ENCODE measurements at regions not wholly inside any gene's neighbourhood (a gene's known extent, or its start where the extent isn't known, plus 50 kb on each side); places are given as distances from the start of the nearest gene placed in this dataset.

DNA sequence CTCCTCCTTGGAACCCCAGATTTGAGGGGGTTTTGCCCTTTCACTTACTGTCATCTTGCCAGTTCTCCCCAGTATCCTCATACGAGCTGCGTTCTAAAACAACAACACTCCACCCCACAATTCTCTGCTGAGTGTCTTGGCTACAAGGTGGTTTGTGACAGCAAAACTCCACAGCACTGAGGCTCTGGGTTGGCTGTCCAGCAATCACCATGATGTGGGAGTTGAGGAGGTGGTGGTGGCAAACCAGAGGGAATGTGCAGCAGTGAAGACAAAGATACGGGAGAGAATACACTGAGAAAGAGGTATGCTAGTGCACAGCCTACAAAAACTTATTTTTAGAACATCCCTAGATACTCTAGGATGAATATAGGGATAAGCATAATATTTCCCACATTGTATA lies 335.0 kb downstream of the C11orf87 start:
- Histone ChIP-seq H3K27me3 (ENCODE audit: insufficient read depth, low read length) (no peaks in the 10 kb centered on the region), H3K4me3 (ENCODE audit: low read length) (no peak overlapping the region), H3K9ac (ENCODE audit: low read depth, low read length) (no peak overlapping the region), H3K36me3 (ENCODE audit: insufficient read depth, low read depth, low read length) (no peaks in the 10 kb centered on the region), H3K9me3 (ENCODE audit: insufficient read depth, low read depth, low read length) (no peaks in the 10 kb centered on the region), H3K27ac (ENCODE audit: low read length) (no peak overlapping the region), H3K4me1 (ENCODE audit: insufficient read depth, low read length) (no peaks in the 10 kb centered on the region)

DNA sequence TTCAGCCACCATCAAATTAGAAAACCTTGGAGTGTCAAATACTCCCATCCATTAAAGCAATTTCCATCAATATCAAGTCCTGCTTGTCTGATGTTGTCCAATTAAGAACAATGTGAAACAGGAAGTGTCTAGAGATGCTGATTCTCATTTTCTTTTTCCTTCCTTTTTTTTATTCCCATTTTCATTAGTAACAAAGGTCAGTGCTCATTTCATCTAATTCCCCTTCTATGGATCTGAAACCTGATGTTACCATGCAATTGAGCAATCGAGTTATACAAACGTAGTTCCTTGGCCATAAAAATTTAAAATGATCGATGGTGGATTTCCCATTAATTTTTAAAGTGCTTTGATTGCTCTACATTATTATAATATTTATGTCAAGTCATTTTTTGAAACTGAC lies 330.6 kb upstream of the ZC3H12C start:
- H3K27me3 ChIP-seq (ENCODE audit: insufficient read depth, low read length): no peaks in the 10 kb centered on the region
- H3K27ac ChIP-seq (ENCODE audit: low read length): no peak overlapping the region
- H3K4me3 ChIP-seq (ENCODE audit: low read length): no peak overlapping the region
- H3K9ac ChIP-seq (ENCODE audit: low read depth, low read length): no peak overlapping the region
- H3K9me3 ChIP-seq (ENCODE audit: insufficient read depth, low read depth, low read length): no peaks in the 10 kb centered on the region
- H3K4me1 ChIP-seq (ENCODE audit: insufficient read depth, low read length): no peaks in the 10 kb centered on the region; the same call in 1 of the 2 replicates
- H3K36me3 ChIP-seq (ENCODE audit: insufficient read depth, low read depth, low read length): no peaks in the 10 kb centered on the region

DNA sequence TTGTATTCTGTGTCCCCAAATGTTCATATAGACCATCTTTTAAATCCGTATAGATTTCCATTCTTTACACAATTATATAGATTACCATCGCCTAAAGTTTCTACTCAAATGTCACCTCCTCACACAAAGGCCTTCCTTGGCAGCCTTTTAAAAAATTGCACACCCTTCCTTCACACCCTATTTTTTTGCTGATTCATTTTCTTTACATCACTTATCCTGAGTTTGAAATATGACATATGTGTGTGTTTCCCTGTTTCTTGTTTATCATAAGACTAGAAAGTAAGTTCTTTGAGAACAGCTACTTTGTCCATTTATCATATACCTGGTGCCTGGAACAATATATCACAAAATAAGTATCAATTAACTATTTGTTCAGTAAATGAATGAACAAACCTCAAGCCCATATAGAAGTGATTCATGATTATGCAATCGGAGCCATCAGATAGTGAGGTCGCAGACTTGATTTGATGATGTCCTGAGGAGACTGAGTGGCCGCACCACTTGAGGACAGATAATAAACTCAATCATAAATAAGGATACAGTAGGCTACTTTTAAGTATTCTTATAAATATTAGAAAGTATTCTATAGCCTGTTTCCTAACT lies 327.4 kb upstream of the ZC3H12C start:
- Histone ChIP-seq H3K4me1 (ENCODE audit: insufficient read depth, low read length) (no peaks in the 10 kb centered on the region; the same call in 1 of the 2 replicates), H3K36me3 (ENCODE audit: insufficient read depth, low read depth, low read length) (no peaks in the 10 kb centered on the region), H3K27me3 (ENCODE audit: insufficient read depth, low read length) (no peaks in the 10 kb centered on the region), H3K4me3 (ENCODE audit: low read length) (no peak overlapping the region), H3K27ac (ENCODE audit: low read length) (no peak overlapping the region), H3K9me3 (ENCODE audit: insufficient read depth, low read depth, low read length) (no peaks in the 10 kb centered on the region), H3K9ac (ENCODE audit: low read depth, low read length) (no peak overlapping the region)

DNA sequence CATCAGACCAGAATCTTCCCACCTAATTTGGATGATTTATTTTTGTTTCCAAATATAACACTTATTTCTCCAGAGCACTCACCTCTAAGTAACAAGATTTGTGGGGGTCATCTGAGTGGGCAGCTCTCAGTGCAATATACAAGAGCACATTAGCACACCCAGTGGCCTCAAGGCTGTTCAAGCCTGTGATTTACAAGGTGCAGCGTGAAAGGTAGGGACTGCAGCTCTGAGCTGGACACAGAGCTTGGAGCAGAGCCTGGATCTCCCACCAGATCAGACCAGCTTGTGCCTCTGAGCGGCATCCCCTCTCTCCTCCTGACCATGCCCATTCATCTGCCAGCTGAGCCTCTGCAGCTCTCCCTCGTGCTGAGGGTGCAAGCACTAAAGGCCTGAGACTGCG lies 323.3 kb upstream of the ZC3H12C start:
- Histone ChIP-seq H3K9me3 (ENCODE audit: insufficient read depth, low read depth, low read length) (no peaks in the 10 kb centered on the region), H3K9ac (ENCODE audit: low read depth, low read length) (no peak overlapping the region), H3K36me3 (ENCODE audit: insufficient read depth, low read depth, low read length) (no peaks in the 10 kb centered on the region), H3K4me3 (ENCODE audit: low read length) (no peak overlapping the region), H3K4me1 (ENCODE audit: insufficient read depth, low read length) (no peaks in the 10 kb centered on the region; the same call in 1 of the 2 replicates), H3K27ac (ENCODE audit: low read length) (no peak overlapping the region), H3K27me3 (ENCODE audit: insufficient read depth, low read length) (no peaks in the 10 kb centered on the region)

DNA sequence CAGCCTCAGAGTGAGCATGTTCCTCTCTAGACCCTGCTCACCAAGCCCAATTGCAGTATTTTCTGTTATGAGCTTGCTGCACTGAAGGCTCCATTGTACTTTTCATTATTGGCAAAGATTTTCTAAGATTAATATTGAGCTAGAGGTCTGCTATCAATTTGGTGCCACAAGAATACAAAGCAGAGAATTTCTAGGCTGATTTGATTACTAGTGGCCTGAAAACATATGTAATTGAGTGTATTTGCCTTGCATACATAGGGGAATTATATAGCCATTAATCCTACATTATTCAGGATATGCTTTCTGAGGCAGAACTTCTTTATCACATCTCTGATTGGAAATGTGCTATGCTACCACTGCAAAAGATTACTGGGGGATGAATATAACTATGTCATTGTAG lies 322.9 kb upstream of the ZC3H12C start:
- H3K36me3 ChIP-seq (ENCODE audit: insufficient read depth, low read depth, low read length): no peaks in the 10 kb centered on the region
- H3K9me3 ChIP-seq (ENCODE audit: insufficient read depth, low read depth, low read length): no peaks in the 10 kb centered on the region
- no peaks in the 10 kb centered on the region for H3K4me1 ChIP-seq (ENCODE audit: insufficient read depth, low read length)
- no peak overlapping the region for H3K4me3 ChIP-seq (ENCODE audit: low read length)
- no peak overlapping the region for H3K27ac ChIP-seq (ENCODE audit: low read length)
- no peak overlapping the region for H3K9ac ChIP-seq (ENCODE audit: low read depth, low read length)
- H3K27me3 ChIP-seq (ENCODE audit: insufficient read depth, low read length): no peaks in the 10 kb centered on the region

DNA sequence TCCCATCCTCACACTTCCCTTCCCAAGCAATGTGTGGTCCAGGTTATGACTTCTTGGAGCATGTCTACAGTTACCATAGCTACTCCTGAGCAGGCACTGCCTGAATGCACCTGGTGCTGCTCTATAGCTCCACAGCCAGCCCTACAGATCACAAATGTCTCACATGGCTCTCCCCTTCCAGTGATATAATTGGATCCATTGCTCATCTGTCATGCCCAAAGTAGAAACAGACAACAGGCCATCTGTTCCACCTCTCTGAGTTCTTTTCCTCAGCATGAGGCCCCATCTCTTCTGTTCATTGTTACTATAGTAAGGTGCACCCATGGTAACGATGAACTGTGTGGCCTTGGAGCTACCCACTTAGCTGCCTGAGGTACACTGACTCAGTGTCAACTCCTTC lies 320.3 kb upstream of the ZC3H12C start:
- Histone ChIP-seq H3K27ac (ENCODE audit: low read length) (no peak overlapping the region), H3K9ac (ENCODE audit: low read depth, low read length) (no peak overlapping the region), H3K9me3 (ENCODE audit: insufficient read depth, low read depth, low read length) (no peaks in the 10 kb centered on the region), H3K4me1 (ENCODE audit: insufficient read depth, low read length) (no peaks in the 10 kb centered on the region), H3K36me3 (ENCODE audit: insufficient read depth, low read depth, low read length) (no peaks in the 10 kb centered on the region), H3K4me3 (ENCODE audit: low read length) (no peak overlapping the region), H3K27me3 (ENCODE audit: insufficient read depth, low read length) (no peaks in the 10 kb centered on the region)

DNA sequence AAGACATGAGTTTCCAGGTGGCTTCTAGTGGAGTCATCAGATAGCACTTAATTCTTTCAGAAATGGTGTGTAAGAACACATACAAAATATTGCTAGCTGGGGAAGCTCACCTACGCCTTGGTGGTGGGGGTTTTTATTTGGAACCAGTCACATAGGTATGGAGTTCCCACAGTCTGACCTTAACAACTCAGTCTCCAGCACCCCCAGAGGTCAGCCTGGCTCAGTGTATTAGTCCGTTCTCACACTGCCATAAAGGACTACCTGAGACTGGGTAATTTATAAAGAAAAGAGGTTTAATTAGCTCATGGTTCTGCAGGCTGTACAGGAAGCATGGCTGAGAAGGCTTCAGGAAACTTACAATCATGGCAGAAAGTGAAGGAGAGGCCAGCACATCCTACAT lies 317.5 kb upstream of the ZC3H12C start:
- no peaks in the 10 kb centered on the region for H3K27me3 ChIP-seq (ENCODE audit: insufficient read depth, low read length)
- H3K9me3 ChIP-seq (ENCODE audit: insufficient read depth, low read depth, low read length): no peaks in the 10 kb centered on the region
- H3K36me3 ChIP-seq (ENCODE audit: insufficient read depth, low read depth, low read length): no peaks in the 10 kb centered on the region
- no peak overlapping the region for H3K27ac ChIP-seq (ENCODE audit: low read length)
- H3K4me3 ChIP-seq (ENCODE audit: low read length): no peak overlapping the region
- no peak overlapping the region for H3K9ac ChIP-seq (ENCODE audit: low read depth, low read length)
- H3K4me1 ChIP-seq (ENCODE audit: insufficient read depth, low read length): no peaks in the 10 kb centered on the region

DNA sequence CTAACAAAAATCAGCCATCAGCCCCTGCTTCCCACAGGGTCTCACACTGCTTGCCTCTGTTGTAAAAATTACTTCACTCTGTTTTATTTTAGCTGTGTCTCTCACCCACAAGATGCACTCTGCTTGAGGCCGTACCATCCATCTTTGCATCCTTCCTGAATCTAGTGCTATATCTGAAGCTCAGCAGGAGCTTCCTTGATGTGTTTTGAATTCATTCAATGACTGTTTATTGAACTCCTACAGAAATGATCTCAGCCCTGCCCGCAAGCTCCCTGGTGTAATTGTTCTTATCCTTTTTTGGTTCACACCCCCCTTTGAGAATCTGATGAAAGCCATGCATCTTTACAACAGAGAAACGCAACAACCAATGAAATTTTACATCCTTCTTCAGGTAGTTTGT lies 310.2 kb upstream of the ZC3H12C start:
- Histone ChIP-seq H3K27me3 (ENCODE audit: insufficient read depth, low read length) (no peaks in the 10 kb centered on the region), H3K36me3 (ENCODE audit: insufficient read depth, low read depth, low read length) (no peaks in the 10 kb centered on the region), H3K9ac (ENCODE audit: low read depth, low read length) (no peak overlapping the region), H3K27ac (ENCODE audit: low read length) (no peak overlapping the region), H3K9me3 (ENCODE audit: insufficient read depth, low read depth, low read length) (no peaks in the 10 kb centered on the region), H3K4me1 (ENCODE audit: insufficient read depth, low read length) (peaks cover 6% of the 10 kb centered on the region; the same call in 1 of the 2 replicates), H3K4me3 (ENCODE audit: low read length) (no peak overlapping the region)

DNA sequence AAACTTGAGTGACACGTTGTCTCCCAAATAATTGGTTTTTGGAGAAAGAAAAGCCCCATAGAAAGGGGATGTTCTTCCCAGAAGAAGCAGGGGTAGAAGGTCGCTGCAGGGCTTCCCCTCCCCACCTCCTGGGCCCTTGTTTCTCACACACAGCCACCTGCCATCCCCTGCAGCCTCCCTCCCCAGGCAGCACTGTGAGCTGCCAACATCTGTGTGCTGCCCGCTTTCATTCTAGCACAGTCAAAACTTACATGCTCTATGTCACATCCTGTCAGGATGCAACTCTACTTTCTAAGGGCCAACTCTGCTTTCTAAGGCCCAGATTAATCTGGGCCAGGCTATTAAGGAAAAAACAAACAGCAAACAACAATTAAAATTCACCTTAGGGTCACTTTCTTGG lies 309.4 kb upstream of the ZC3H12C start:
- peaks cover 6% of the 10 kb centered on the region; the same call in 1 of the 2 replicates for H3K4me1 ChIP-seq (ENCODE audit: insufficient read depth, low read length)
- H3K4me3 ChIP-seq (ENCODE audit: low read length): no peak overlapping the region
- no peak overlapping the region for H3K9ac ChIP-seq (ENCODE audit: low read depth, low read length)
- no peaks in the 10 kb centered on the region for H3K36me3 ChIP-seq (ENCODE audit: insufficient read depth, low read depth, low read length)
- H3K9me3 ChIP-seq (ENCODE audit: insufficient read depth, low read depth, low read length): no peaks in the 10 kb centered on the region
- H3K27me3 ChIP-seq (ENCODE audit: insufficient read depth, low read length): no peaks in the 10 kb centered on the region
- H3K27ac ChIP-seq (ENCODE audit: low read length): no peak overlapping the region

DNA sequence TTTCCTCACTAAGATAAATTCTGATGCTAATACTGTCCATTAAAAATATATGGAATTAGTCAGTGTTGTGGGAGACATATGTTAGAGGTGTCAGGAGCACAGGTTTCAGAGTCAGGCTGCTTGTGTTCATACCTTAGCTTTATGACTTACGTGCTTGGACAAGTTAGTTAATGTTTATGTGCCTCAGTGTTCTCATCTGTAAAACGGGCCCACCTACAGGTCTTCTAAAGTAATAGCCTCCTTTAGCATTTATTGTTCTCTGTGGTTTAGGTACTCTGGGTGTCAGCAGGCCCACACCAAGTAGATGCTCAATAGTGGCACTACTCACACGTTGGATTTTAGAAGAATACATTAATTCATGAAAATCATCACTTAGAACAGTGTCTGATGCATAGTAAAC lies 308.7 kb upstream of the ZC3H12C start:
- Histone ChIP-seq H3K4me1 (ENCODE audit: insufficient read depth, low read length) (peaks cover 6% of the 10 kb centered on the region; the same call in 1 of the 2 replicates), H3K9me3 (ENCODE audit: insufficient read depth, low read depth, low read length) (no peaks in the 10 kb centered on the region), H3K27ac (ENCODE audit: low read length) (no peak overlapping the region), H3K9ac (ENCODE audit: low read depth, low read length) (no peak overlapping the region), H3K4me3 (ENCODE audit: low read length) (no peak overlapping the region), H3K27me3 (ENCODE audit: insufficient read depth, low read length) (no peaks in the 10 kb centered on the region), H3K36me3 (ENCODE audit: insufficient read depth, low read depth, low read length) (no peaks in the 10 kb centered on the region)

DNA sequence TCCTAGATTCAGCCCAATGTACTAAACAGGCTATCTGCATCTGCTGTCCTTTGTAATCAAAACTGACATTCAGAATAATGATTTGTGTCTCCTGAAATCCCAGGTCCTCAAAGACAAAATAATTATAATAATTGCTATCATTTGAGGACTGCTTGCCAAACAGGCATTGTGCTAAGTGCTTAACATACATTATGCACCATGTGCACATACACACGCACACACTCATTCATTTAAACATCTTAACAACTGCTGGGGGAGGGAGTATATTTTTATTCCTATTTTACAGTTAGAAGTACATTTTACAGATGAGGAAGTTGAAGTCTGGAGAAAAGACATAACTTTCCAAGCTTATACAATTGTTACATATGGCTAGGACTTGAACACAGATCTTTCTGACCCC lies 308.0 kb upstream of the ZC3H12C start:
- Histone ChIP-seq H3K27ac (ENCODE audit: low read length) (no peak overlapping the region), H3K9me3 (ENCODE audit: insufficient read depth, low read depth, low read length) (no peaks in the 10 kb centered on the region), H3K27me3 (ENCODE audit: insufficient read depth, low read length) (no peaks in the 10 kb centered on the region), H3K4me3 (ENCODE audit: low read length) (no peak overlapping the region), H3K4me1 (ENCODE audit: insufficient read depth, low read length) (peaks cover 6% of the 10 kb centered on the region; the same call in 1 of the 2 replicates), H3K36me3 (ENCODE audit: insufficient read depth, low read depth, low read length) (no peaks in the 10 kb centered on the region), H3K9ac (ENCODE audit: low read depth, low read length) (no peak overlapping the region)

DNA sequence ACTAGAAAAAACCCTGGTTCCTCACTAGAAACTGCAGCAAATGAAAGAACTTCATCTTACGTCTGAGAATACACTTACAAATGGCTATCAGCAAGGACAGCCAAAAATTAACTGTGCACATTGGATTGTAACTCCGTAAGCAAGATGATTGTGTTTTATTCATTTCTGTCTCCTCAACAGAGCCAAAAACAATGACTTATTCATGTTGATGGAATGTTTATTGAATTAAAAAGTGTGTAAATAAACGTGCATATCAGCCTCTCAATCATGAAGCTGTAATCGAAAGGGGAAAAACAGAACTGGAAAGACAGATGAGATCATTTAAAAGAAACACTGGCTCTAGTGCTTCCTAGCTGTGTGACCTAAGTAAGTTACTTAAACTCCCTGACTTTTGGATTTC lies 307.5 kb upstream of the ZC3H12C start:
- Histone ChIP-seq H3K27ac (ENCODE audit: low read length) (no peak overlapping the region), H3K9me3 (ENCODE audit: insufficient read depth, low read depth, low read length) (no peaks in the 10 kb centered on the region), H3K36me3 (ENCODE audit: insufficient read depth, low read depth, low read length) (no peaks in the 10 kb centered on the region), H3K4me1 (ENCODE audit: insufficient read depth, low read length) (peaks cover 6% of the 10 kb centered on the region; the same call in 1 of the 2 replicates), H3K9ac (ENCODE audit: low read depth, low read length) (no peak overlapping the region), H3K27me3 (ENCODE audit: insufficient read depth, low read length) (no peaks in the 10 kb centered on the region), H3K4me3 (ENCODE audit: low read length) (no peak overlapping the region)

Measured in iPS-20b (cell line).